GM23338 (cell line): ENCODE measurements at regions not wholly inside any gene's neighbourhood (a gene's known extent, or its start where the extent isn't known, plus 50 kb on each side); places are given as distances from the start of the nearest gene placed in this dataset.

Experiments
- ATAC-seq: fragments of 200-7000 bp; cut with Tn5 transposase; 3 replicates; pipeline ENCODE4 v1.9.1; 2020
- DNase-seq: peaks from one replicate; pipeline ENCODE4 v3.0.0-alpha.2; 2015; ENCODE audit warnings: low spot score
- H2AFZ ChIP-seq: fragments of 200-600 bp; sonication (generic); 2 replicates; pipeline ENCODE4 v1.8.0; 2016; ENCODE audit warnings: antibody characterized with exemption, mild to moderate bottlenecking, moderate library complexity
- H3F3A ChIP-seq: fragments of 200-600 bp; sonication (generic); replicated peaks from 2 replicates; pipeline ENCODE4 v1.8.0; 2017; ENCODE audit warnings: antibody characterized with exemption, mixed run types, low read depth
- H3K27ac ChIP-seq: fragments of 200-600 bp; sonication (generic); 2 replicates; pipeline ENCODE4 v1.6.1; 2016; ENCODE audit warnings: low read depth
- H3K27me3 ChIP-seq: fragments of 200-600 bp; sonication (generic); 2 replicates; pipeline ENCODE4 v1.8.0; 2016; ENCODE audit warnings: mild to moderate bottlenecking, mixed run types, moderate library complexity; ENCODE audit not compliant: insufficient read depth
- H3K36me3 ChIP-seq: fragments of 200-600 bp; sonication (generic); 2 replicates; pipeline ENCODE4 v1.8.0; 2016; ENCODE audit warnings: mild to moderate bottlenecking; ENCODE audit not compliant: insufficient read depth
- H3K4me1 ChIP-seq: fragments of 200-600 bp; sonication (generic); 2 replicates; pipeline ENCODE4 v1.8.0; 2016; ENCODE audit warnings: mild to moderate bottlenecking, moderate library complexity; ENCODE audit not compliant: insufficient read depth
- H3K4me2 ChIP-seq: fragments of 200-600 bp; sonication (generic); 2 replicates; pipeline ENCODE4 v1.7.1; 2017; ENCODE audit warnings: mixed run types
- H3K4me3 ChIP-seq: fragments of 200-600 bp; sonication (generic); 2 replicates; pipeline ENCODE4 v1.6.1; 2016; ENCODE audit warnings: mixed run types
- H3K79me2 ChIP-seq: fragments of 200-600 bp; sonication (generic); replicated peaks from 2 replicates; pipeline ENCODE4 v1.8.0; 2017; ENCODE audit warnings: mild to moderate bottlenecking; ENCODE audit not compliant: insufficient read depth
- H3K9me2 ChIP-seq: fragments of 200-600 bp; sonication (generic); 2 replicates; pipeline ENCODE4 v1.8.0; 2017; ENCODE audit not compliant: insufficient read depth
- H4K20me1 ChIP-seq: fragments of 200-600 bp; sonication (generic); replicated peaks from 2 replicates; pipeline ENCODE4 v1.8.0; 2017; ENCODE audit warnings: mild to moderate bottlenecking; ENCODE audit not compliant: insufficient read depth
- H3K27ac Mint-ChIP-seq: 2 replicates; pipeline ENCODE4 v1.8.0; 2020; ENCODE audit warnings: inconsistent platforms, mild to moderate bottlenecking, moderate library complexity, mixed read lengths
- H3K27me3 Mint-ChIP-seq: 3 replicates; pipeline ENCODE4 v1.8.0; 2022; ENCODE audit warnings: low read depth, mild to moderate bottlenecking, moderate library complexity, mixed read lengths, inconsistent platforms; ENCODE audit not compliant: insufficient read depth, poor library complexity
- H3K36me3 Mint-ChIP-seq: 3 replicates; pipeline ENCODE4 v1.8.0; 2021; ENCODE audit warnings: low read depth, mild to moderate bottlenecking, inconsistent platforms, moderate library complexity, mixed read lengths
- H3K4me1 Mint-ChIP-seq: 3 replicates; pipeline ENCODE4 v1.8.0; 2020; ENCODE audit warnings: mild to moderate bottlenecking, inconsistent platforms, mixed read lengths
- H3K4me3 Mint-ChIP-seq: 3 replicates; pipeline ENCODE4 v1.8.0; 2021; ENCODE audit warnings: moderate library complexity, mild to moderate bottlenecking, inconsistent platforms, mixed read lengths
- H3K9me3 Mint-ChIP-seq: 3 replicates; pipeline ENCODE4 v1.8.0; 2020; ENCODE audit warnings: moderate library complexity, mild to moderate bottlenecking, inconsistent platforms, mixed read lengths
- CREB1 ChIP-seq: fragments of 250-450 bp; sonication (Bioruptor Pico); IDR thresholded peaks from 2 replicates; pipeline ENCODE4 v1.5.0; 2020; ENCODE audit warnings: low read depth, mild to moderate bottlenecking, moderate library complexity
- EZH2 ChIP-seq: fragments of 200-600 bp; sonication (generic); IDR thresholded peaks from one replicate; pipeline ENCODE4 v1.8.0; 2017; ENCODE audit warnings: antibody characterized with exemption, mild to moderate bottlenecking, low read depth; ENCODE audit not compliant: unreplicated experiment
- EZH2phosphoT487 ChIP-seq: fragments of 200-600 bp; sonication (generic); IDR thresholded peaks from one replicate; pipeline ENCODE4 v1.8.1; 2018; ENCODE audit warnings: antibody characterized with exemption; ENCODE audit not compliant: unreplicated experiment
- JUNB ChIP-seq: IDR thresholded peaks from one replicate; pipeline ENCODE4 v1.6.1; 2016; ENCODE audit warnings: antibody characterized with exemption; ENCODE audit not compliant: unreplicated experiment
- NANOG ChIP-seq: IDR thresholded peaks from 2 replicates; pipeline ENCODE4 v1.6.1; 2016; ENCODE audit warnings: antibody characterized with exemption, borderline replicate concordance
- POLR2AphosphoS5 ChIP-seq: IDR thresholded peaks from 2 replicates; pipeline ENCODE4 v1.6.1; 2016; ENCODE audit warnings: antibody characterized with exemption, low read depth
- STAT1 ChIP-seq: IDR thresholded peaks from one replicate; pipeline ENCODE4 v1.6.1; 2016; ENCODE audit warnings: antibody characterized with exemption; ENCODE audit not compliant: unreplicated experiment
- ZNF114 ChIP-seq: fragments of 250-450 bp; sonication (Bioruptor Pico); IDR thresholded peaks from 2 replicates; pipeline ENCODE4 v1.5.0; 2020; ENCODE audit warnings: mild to moderate bottlenecking, moderate library complexity
- ZNF331 ChIP-seq: fragments of 250-450 bp; sonication (Bioruptor Pico); IDR thresholded peaks from 2 replicates; pipeline ENCODE4 v1.5.0; 2020; ENCODE audit warnings: low read depth, mild to moderate bottlenecking, moderate library complexity
- TF ChIP-seq, protein P1 (sequence below): fragments of 250-450 bp; sonication (Bioruptor Pico); IDR thresholded peaks from 2 replicates; pipeline ENCODE4 v1.5.0; 2020; ENCODE audit warnings: mild to moderate bottlenecking, moderate library complexity
- TF ChIP-seq, protein P2 (sequence below): IDR thresholded peaks from one replicate; pipeline ENCODE4 v1.6.1; 2018; ENCODE audit warnings: antibody characterized with exemption; ENCODE audit not compliant: unreplicated experiment
- TF ChIP-seq, protein P3 (sequence below): IDR thresholded peaks from 2 replicates; pipeline ENCODE4 v1.6.1; 2016; ENCODE audit warnings: antibody characterized with exemption
- TF ChIP-seq, protein P4 (sequence below), 2 experiments: fragments of 200-600 bp in 1 of 2; sonication (generic) in 1 of 2; conservative IDR thresholded peaks; 2 replicates each; pipeline versions ENCODE4 v1.5.1 to v1.6.1; 2016 to 2017; ENCODE audit warnings: antibody characterized with exemption in 2 of 2, low read depth in 2 of 2, mild to moderate bottlenecking in 2 of 2, moderate library complexity in 1 of 2

DNA sequence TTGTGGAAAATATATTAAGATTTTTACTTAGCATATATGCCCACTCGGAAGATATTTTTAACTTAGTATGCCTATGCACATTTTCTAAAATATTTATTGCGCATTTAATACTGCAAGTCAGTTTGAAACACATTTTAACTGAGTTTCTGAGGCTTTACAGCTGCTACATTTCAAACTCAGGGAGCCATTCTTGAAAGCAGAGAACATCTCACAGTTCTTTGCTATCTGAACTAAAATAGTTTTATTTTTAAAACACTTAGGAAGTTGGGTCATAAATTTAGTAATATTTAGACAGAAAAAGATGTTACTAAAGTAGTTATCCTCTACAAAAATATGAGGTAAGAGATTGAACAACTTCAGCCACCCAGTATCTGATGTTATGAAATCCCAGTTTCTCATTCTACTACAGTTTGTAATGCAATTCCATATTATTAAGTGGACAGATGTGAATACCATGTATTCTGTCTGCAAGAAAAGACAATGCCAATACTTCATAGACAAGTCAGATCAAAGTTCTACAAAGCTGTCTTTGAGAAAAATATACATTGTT, 409.9 kb upstream of the EDIL3 start:
- ATAC-seq, result no peak
- no peak overlapping the region for H2AFZ ChIP-seq
- no peaks in the 10 kb centered on the region for H3K36me3 ChIP-seq
- no peak overlapping the region for H3K4me3 Mint-ChIP-seq
- no peaks in the 10 kb centered on the region for H3K79me2 ChIP-seq
- no peaks in the 10 kb centered on the region for H3K9me3 Mint-ChIP-seq
- no peak overlapping the region for H3K27ac ChIP-seq
- H3F3A ChIP-seq, result no peaks in the 10 kb centered on the region
- H3K9me2 ChIP-seq, result no peaks in the 10 kb centered on the region
- no peak overlapping the region for H3K27ac Mint-ChIP-seq
- no peak for DNase-seq
- H3K4me3 ChIP-seq, result no peak overlapping the region
- TF ChIP-seq EZH2 (no peak), CREB1 (no peak), ZNF331 (no peak), EZH2phosphoT487 (no peak), POLR2AphosphoS5 (no peak), ZNF114 (CRISPR knock-in tag) (no peak), JUNB (no peak), NANOG (no peak), STAT1 (no peak)
- TF ChIP-seq, protein P1, sequence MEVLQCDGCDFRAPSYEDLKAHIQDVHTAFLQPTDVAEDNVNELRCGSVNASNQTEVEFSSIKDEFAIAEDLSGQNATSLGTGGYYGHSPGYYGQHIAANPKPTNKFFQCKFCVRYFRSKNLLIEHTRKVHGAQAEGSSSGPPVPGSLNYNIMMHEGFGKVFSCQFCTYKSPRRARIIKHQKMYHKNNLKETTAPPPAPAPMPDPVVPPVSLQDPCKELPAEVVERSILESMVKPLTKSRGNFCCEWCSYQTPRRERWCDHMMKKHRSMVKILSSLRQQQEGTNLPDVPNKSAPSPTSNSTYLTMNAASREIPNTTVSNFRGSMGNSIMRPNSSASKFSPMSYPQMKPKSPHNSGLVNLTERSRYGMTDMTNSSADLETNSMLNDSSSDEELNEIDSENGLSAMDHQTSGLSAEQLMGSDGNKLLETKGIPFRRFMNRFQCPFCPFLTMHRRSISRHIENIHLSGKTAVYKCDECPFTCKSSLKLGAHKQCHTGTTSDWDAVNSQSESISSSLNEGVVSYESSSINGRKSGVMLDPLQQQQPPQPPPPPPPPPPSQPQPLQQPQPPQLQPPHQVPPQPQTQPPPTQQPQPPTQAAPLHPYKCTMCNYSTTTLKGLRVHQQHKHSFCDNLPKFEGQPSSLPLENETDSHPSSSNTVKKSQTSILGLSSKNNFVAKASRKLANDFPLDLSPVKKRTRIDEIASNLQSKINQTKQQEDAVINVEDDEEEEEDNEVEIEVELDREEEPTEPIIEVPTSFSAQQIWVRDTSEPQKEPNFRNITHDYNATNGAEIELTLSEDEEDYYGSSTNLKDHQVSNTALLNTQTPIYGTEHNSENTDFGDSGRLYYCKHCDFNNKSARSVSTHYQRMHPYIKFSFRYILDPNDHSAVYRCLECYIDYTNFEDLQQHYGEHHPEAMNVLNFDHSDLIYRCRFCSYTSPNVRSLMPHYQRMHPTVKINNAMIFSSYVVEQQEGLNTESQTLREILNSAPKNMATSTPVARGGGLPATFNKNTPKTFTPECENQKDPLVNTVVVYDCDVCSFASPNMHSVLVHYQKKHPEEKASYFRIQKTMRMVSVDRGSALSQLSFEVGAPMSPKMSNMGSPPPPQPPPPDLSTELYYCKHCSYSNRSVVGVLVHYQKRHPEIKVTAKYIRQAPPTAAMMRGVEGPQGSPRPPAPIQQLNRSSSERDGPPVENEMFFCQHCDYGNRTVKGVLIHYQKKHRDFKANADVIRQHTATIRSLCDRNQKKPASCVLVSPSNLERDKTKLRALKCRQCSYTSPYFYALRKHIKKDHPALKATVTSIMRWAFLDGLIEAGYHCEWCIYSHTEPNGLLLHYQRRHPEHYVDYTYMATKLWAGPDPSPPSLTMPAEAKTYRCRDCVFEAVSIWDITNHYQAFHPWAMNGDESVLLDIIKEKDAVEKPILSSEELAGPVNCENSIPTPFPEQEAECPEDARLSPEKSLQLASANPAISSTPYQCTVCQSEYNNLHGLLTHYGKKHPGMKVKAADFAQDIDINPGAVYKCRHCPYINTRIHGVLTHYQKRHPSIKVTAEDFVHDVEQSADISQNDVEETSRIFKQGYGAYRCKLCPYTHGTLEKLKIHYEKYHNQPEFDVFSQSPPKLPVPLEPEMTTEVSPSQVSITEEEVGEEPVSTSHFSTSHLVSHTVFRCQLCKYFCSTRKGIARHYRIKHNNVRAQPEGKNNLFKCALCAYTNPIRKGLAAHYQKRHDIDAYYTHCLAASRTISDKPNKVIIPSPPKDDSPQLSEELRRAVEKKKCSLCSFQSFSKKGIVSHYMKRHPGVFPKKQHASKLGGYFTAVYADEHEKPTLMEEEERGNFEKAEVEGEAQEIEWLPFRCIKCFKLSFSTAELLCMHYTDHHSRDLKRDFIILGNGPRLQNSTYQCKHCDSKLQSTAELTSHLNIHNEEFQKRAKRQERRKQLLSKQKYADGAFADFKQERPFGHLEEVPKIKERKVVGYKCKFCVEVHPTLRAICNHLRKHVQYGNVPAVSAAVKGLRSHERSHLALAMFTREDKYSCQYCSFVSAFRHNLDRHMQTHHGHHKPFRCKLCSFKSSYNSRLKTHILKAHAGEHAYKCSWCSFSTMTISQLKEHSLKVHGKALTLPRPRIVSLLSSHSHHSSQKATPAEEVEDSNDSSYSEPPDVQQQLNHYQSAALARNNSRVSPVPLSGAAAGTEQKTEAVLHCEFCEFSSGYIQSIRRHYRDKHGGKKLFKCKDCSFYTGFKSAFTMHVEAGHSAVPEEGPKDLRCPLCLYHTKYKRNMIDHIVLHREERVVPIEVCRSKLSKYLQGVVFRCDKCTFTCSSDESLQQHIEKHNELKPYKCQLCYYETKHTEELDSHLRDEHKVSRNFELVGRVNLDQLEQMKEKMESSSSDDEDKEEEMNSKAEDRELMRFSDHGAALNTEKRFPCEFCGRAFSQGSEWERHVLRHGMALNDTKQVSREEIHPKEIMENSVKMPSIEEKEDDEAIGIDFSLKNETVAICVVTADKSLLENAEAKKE (CRISPR knock-in tag), result no peak
- TF ChIP-seq, protein P2, sequence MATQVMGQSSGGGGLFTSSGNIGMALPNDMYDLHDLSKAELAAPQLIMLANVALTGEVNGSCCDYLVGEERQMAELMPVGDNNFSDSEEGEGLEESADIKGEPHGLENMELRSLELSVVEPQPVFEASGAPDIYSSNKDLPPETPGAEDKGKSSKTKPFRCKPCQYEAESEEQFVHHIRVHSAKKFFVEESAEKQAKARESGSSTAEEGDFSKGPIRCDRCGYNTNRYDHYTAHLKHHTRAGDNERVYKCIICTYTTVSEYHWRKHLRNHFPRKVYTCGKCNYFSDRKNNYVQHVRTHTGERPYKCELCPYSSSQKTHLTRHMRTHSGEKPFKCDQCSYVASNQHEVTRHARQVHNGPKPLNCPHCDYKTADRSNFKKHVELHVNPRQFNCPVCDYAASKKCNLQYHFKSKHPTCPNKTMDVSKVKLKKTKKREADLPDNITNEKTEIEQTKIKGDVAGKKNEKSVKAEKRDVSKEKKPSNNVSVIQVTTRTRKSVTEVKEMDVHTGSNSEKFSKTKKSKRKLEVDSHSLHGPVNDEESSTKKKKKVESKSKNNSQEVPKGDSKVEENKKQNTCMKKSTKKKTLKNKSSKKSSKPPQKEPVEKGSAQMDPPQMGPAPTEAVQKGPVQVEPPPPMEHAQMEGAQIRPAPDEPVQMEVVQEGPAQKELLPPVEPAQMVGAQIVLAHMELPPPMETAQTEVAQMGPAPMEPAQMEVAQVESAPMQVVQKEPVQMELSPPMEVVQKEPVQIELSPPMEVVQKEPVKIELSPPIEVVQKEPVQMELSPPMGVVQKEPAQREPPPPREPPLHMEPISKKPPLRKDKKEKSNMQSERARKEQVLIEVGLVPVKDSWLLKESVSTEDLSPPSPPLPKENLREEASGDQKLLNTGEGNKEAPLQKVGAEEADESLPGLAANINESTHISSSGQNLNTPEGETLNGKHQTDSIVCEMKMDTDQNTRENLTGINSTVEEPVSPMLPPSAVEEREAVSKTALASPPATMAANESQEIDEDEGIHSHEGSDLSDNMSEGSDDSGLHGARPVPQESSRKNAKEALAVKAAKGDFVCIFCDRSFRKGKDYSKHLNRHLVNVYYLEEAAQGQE, result no peak
- TF ChIP-seq, protein P3, sequence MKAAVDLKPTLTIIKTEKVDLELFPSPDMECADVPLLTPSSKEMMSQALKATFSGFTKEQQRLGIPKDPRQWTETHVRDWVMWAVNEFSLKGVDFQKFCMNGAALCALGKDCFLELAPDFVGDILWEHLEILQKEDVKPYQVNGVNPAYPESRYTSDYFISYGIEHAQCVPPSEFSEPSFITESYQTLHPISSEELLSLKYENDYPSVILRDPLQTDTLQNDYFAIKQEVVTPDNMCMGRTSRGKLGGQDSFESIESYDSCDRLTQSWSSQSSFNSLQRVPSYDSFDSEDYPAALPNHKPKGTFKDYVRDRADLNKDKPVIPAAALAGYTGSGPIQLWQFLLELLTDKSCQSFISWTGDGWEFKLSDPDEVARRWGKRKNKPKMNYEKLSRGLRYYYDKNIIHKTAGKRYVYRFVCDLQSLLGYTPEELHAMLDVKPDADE, result no peak
- TF ChIP-seq, protein P4, sequence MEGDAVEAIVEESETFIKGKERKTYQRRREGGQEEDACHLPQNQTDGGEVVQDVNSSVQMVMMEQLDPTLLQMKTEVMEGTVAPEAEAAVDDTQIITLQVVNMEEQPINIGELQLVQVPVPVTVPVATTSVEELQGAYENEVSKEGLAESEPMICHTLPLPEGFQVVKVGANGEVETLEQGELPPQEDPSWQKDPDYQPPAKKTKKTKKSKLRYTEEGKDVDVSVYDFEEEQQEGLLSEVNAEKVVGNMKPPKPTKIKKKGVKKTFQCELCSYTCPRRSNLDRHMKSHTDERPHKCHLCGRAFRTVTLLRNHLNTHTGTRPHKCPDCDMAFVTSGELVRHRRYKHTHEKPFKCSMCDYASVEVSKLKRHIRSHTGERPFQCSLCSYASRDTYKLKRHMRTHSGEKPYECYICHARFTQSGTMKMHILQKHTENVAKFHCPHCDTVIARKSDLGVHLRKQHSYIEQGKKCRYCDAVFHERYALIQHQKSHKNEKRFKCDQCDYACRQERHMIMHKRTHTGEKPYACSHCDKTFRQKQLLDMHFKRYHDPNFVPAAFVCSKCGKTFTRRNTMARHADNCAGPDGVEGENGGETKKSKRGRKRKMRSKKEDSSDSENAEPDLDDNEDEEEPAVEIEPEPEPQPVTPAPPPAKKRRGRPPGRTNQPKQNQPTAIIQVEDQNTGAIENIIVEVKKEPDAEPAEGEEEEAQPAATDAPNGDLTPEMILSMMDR (conservative IDR thresholded peaks at IDR 0.05; ENCODE audit: low read depth in 2 of 2), result no peak
- peaks cover 3% of the 10 kb centered on the region for H3K27me3 Mint-ChIP-seq
- H3K27me3 ChIP-seq, result no peaks in the 10 kb centered on the region
- H3K4me1 ChIP-seq, result no peaks in the 10 kb centered on the region
- H3K36me3 Mint-ChIP-seq, result no peaks in the 10 kb centered on the region
- no peaks in the 10 kb centered on the region for H3K4me1 Mint-ChIP-seq
- no peaks in the 10 kb centered on the region for H4K20me1 ChIP-seq
- no peak overlapping the region for H3K4me2 ChIP-seq
